Retinal pigment epithelial cell (primary cell): ENCODE measurements at regions not wholly inside any gene's neighbourhood (a gene's known extent, or its start where the extent isn't known, plus 50 kb on each side); places are given as distances from the start of the nearest gene placed in this dataset.

Experiments used
- DNase-seq: peaks from one replicate; pipeline ENCODE4 v3.0.0-alpha.2; 2010; ENCODE audit warnings: low read depth
- H3K4me3 ChIP-seq: 2 replicates; pipeline ENCODE4 v1.5.1; 2011; ENCODE audit warnings: mild to moderate bottlenecking, low read length, control low read depth, moderate library complexity
- CTCF ChIP-seq: conservative IDR thresholded peaks from 2 replicates; pipeline ENCODE4 v1.5.1; 2011; ENCODE audit warnings: low read depth, low read length, control low read depth, inconsistent platforms

GRCh38 chr7:10696064-10696463 is 277.6 kb upstream of the PHF14 start:
- no peak for DNase-seq
- H3K4me3 ChIP-seq: no peak overlapping the region
- no peak for TF ChIP-seq CTCF

GRCh38 chr7:10703059-10703458 is 270.6 kb upstream of the PHF14 start:
- DNase-seq: no peak
- no peak for TF ChIP-seq CTCF
- H3K4me3 ChIP-seq: no peak overlapping the region

GRCh38 chr7:10703981-10704380 is 269.7 kb upstream of the PHF14 start:
- no peak for TF ChIP-seq CTCF
- H3K4me3 ChIP-seq: no peak overlapping the region
- DNase-seq: no peak

- no peak for TF ChIP-seq CTCF
- DNase-seq: no peak
- no peak overlapping the region for H3K4me3 ChIP-seq
Observed at GRCh38 chr7:10704653-10705052, 269.0 kb upstream of the PHF14 start.

- DNase-seq: no peak
- no peak overlapping the region for H3K4me3 ChIP-seq
- no peak for TF ChIP-seq CTCF
Observed at GRCh38 chr7:10706875-10707493, 266.7 kb upstream of the PHF14 start.

GRCh38 chr7:10707519-10707918 is 266.2 kb upstream of the PHF14 start:
- no peak for TF ChIP-seq CTCF
- no peak overlapping the region for H3K4me3 ChIP-seq
- DNase-seq: no peak

- TF ChIP-seq CTCF: peak; percentile 31
- no peak overlapping the region for H3K4me3 ChIP-seq
- DNase-seq: peak; percentile 4
Observed at GRCh38 chr7:10708447-10708846, 265.2 kb upstream of the PHF14 start.
